ENCODE measurements at regions not wholly inside any gene's neighbourhood (a gene's known extent, or its start where the extent isn't known, plus 50 kb on each side); places are given as distances from the start of the nearest gene placed in this dataset.

DNA sequence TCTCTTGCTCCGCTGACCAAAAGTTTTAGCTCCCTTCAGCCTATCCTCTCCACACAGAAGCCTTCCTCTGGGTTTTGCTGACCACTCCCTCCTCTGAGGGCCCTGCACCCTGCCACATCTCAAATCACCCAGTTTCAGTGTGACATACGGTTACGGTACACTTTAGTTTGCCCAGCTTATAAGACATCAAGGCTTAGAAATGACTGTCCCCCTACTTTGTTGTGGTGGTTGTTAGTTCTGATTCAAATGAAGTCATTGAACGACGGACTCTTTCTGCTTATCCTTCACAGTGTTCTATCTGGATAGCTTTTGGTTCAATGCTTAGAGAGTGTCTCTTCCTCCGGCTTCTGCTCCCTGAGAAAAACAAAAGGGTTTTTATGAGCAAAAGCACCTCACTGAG lies 68.0 kb upstream of the NDUFB4 start:
- Histone ChIP-seq H3K4me2 (ENCODE audit: low read depth, low read length, poor library complexity, severe bottlenecking) (no peak overlapping the region), H3F3A (ENCODE audit: low read depth) (no peaks in the 10 kb centered on the region), H3K9me3 (ENCODE audit: insufficient read depth, low read depth, low read length) (no peaks in the 10 kb centered on the region), H3K9ac (ENCODE audit: low read depth, low read length, poor library complexity, severe bottlenecking) (no peak overlapping the region), H3K4me3 (ENCODE audit: low read length, poor library complexity, severe bottlenecking) (no peak overlapping the region), H3K4me1 (ENCODE audit: insufficient read depth, low read length, poor library complexity, severe bottlenecking) (no peaks in the 10 kb centered on the region), H3K79me2 (ENCODE audit: insufficient read depth, low read length) (no peaks in the 10 kb centered on the region), H3K9me2 (replicated peaks; ENCODE audit: low read depth, low read length) (no peaks in the 10 kb centered on the region), H4K20me1 (ENCODE audit: insufficient read depth, low read length, poor library complexity, severe bottlenecking) (no peaks in the 10 kb centered on the region), H3K27me3 (ENCODE audit: insufficient read depth, low read length, poor library complexity, severe bottlenecking) (no peaks in the 10 kb centered on the region), H2AFZ (ENCODE audit: low read length) (no peak overlapping the region), H3K36me3 (ENCODE audit: insufficient read depth, low read length) (no peaks in the 10 kb centered on the region)
- TF ChIP-seq, protein P1, sequence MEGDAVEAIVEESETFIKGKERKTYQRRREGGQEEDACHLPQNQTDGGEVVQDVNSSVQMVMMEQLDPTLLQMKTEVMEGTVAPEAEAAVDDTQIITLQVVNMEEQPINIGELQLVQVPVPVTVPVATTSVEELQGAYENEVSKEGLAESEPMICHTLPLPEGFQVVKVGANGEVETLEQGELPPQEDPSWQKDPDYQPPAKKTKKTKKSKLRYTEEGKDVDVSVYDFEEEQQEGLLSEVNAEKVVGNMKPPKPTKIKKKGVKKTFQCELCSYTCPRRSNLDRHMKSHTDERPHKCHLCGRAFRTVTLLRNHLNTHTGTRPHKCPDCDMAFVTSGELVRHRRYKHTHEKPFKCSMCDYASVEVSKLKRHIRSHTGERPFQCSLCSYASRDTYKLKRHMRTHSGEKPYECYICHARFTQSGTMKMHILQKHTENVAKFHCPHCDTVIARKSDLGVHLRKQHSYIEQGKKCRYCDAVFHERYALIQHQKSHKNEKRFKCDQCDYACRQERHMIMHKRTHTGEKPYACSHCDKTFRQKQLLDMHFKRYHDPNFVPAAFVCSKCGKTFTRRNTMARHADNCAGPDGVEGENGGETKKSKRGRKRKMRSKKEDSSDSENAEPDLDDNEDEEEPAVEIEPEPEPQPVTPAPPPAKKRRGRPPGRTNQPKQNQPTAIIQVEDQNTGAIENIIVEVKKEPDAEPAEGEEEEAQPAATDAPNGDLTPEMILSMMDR (conservative IDR thresholded peaks at IDR 0.05; ENCODE audit: low read length), result no peak
- no peak for TF ChIP-seq EZH2phosphoT487 (IDR thresholded peaks at IDR 0.05; ENCODE audit: borderline replicate concordance)

DNA sequence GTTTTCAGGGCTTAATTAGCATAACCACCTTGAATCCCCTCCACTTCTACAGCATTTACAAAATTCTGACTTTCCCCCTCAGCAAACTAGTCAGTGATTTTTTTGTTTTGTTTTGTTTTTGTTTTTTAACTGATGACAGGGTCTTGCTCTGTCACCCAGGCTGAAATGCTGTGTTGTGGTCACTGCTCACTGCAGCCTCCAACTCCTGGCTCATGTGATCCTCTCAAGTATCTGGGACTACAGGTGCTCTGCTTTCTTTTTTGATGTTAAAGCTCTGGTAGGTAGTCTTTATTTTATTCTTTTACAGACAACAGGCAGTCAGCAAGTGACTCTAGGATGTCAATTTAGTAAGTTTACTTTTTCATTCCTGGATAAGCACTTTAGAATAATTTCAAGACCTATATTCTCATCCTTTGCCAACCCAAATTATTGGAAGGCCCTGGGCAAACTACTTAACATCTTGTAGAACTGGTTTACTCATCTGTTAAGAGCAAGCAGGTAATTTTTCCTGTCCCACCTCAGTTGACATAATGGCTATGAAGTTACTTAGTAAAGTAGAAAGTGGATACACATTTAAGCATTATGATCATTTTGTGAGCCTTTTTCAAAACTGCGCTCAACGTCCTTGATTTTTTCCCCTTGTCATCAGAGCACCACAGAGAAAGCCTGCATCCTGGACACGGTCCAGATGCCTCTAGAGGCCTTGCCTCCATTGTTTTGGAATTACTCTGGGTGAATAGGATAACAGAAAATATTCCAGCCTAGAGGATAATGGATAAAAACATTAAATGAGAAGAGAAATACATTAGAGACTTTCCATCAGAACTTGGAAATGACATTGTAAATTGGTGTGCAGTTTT lies 69.9 kb upstream of the NDUFB4 start:
- Histone ChIP-seq H3K9me3 (ENCODE audit: insufficient read depth, low read depth, low read length) (no peaks in the 10 kb centered on the region), H3K27me3 (ENCODE audit: insufficient read depth, low read length, poor library complexity, severe bottlenecking) (no peaks in the 10 kb centered on the region), H4K20me1 (ENCODE audit: insufficient read depth, low read length, poor library complexity, severe bottlenecking) (no peaks in the 10 kb centered on the region), H2AFZ (ENCODE audit: low read length) (no peak overlapping the region), H3K79me2 (ENCODE audit: insufficient read depth, low read length) (no peaks in the 10 kb centered on the region), H3K36me3 (ENCODE audit: insufficient read depth, low read length) (no peaks in the 10 kb centered on the region), H3K4me3 (ENCODE audit: low read length, poor library complexity, severe bottlenecking) (no peak overlapping the region), H3K4me1 (ENCODE audit: insufficient read depth, low read length, poor library complexity, severe bottlenecking) (no peaks in the 10 kb centered on the region), H3F3A (ENCODE audit: low read depth) (no peaks in the 10 kb centered on the region), H3K9ac (ENCODE audit: low read depth, low read length, poor library complexity, severe bottlenecking) (no peak overlapping the region), H3K9me2 (replicated peaks; ENCODE audit: low read depth, low read length) (no peaks in the 10 kb centered on the region), H3K4me2 (ENCODE audit: low read depth, low read length, poor library complexity, severe bottlenecking) (no peak overlapping the region)
- TF ChIP-seq, protein P1 (conservative IDR thresholded peaks at IDR 0.05; ENCODE audit: low read length), result no peak
- no peak for TF ChIP-seq EZH2phosphoT487 (IDR thresholded peaks at IDR 0.05; ENCODE audit: borderline replicate concordance)

DNA sequence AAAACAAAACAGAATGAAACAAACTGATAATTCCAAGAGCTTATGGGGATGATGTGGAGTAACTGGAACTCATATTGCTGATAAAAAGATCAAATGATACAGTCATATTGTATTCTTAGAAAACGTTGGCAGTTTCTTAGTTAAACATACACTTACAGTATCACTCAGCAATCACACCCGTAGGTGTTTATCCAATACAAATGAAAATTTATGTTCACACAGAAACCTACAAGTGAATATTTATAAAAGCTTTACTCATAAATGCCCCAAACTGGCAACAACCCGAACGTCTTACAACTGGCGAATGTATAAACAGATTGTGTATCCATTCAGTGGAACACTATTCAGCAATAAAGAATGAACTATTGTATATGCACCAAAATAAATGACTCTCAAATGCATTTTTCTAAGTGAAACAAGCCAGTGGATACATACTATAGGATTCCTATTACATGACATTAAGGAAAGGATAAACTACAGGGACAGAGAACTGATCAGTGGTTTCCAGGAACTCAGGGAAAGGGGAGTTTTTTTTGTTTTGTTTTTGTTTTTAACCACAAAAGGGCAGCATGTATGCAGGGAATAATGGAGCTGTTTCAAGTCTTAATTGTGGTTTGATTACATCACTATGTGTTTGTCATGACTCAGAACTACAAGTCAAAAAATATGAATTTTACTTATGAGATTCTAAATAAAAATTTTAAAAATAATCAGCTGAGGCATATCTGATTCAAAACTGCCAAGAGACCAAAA lies 71.8 kb upstream of the NDUFB4 start:
- H3K79me2 ChIP-seq (ENCODE audit: insufficient read depth, low read length), result no peaks in the 10 kb centered on the region
- H3K9me2 ChIP-seq (replicated peaks; ENCODE audit: low read depth, low read length), result no peaks in the 10 kb centered on the region
- H3K9me3 ChIP-seq (ENCODE audit: insufficient read depth, low read depth, low read length), result no peaks in the 10 kb centered on the region
- H3K27me3 ChIP-seq (ENCODE audit: insufficient read depth, low read length, poor library complexity, severe bottlenecking), result no peaks in the 10 kb centered on the region
- no peaks in the 10 kb centered on the region for H3F3A ChIP-seq (ENCODE audit: low read depth)
- no peak for TF ChIP-seq EZH2phosphoT487 (IDR thresholded peaks at IDR 0.05; ENCODE audit: borderline replicate concordance)
- TF ChIP-seq, protein P1 (conservative IDR thresholded peaks at IDR 0.05; ENCODE audit: low read length), result no peak
- H3K4me1 ChIP-seq (ENCODE audit: insufficient read depth, low read length, poor library complexity, severe bottlenecking), result no peaks in the 10 kb centered on the region
- H2AFZ ChIP-seq (ENCODE audit: low read length), result no peak overlapping the region
- no peaks in the 10 kb centered on the region for H4K20me1 ChIP-seq (ENCODE audit: insufficient read depth, low read length, poor library complexity, severe bottlenecking)
- no peak overlapping the region for H3K9ac ChIP-seq (ENCODE audit: low read depth, low read length, poor library complexity, severe bottlenecking)
- no peaks in the 10 kb centered on the region for H3K36me3 ChIP-seq (ENCODE audit: insufficient read depth, low read length)
- H3K4me2 ChIP-seq (ENCODE audit: low read depth, low read length, poor library complexity, severe bottlenecking), result no peak overlapping the region
- H3K4me3 ChIP-seq (ENCODE audit: low read length, poor library complexity, severe bottlenecking), result no peak overlapping the region
